Lung (tissue), 11 donors: ENCODE measurements at regions not wholly inside any gene's neighbourhood (a gene's known extent, or its start where the extent isn't known, plus 50 kb on each side); places are given as distances from the start of the nearest gene placed in this dataset.

Experiments used
- ATAC-seq: fragments of 200-7000 bp; cut with Tn5 transposase; one replicate; pipeline ENCODE4 v1.9.1; 2020; ENCODE audit warnings: moderate number of reproducible peaks; ENCODE audit not compliant: insufficient read depth, low FRiP score
- DNase-seq, 3 donors: peaks; one replicate each; pipeline ENCODE4 v3.0.0-alpha.2; 2013 to 2017
- H3K27ac ChIP-seq, 2 donors: one replicate each; pipeline ENCODE4 v1.5.1; 2013; ENCODE audit warnings: mild to moderate bottlenecking in 2 of 2, moderate library complexity in 2 of 2, control low read depth in 1 of 2, inconsistent platforms in 1 of 2, low read depth in 1 of 2, low read length in 1 of 2
- H3K27me3 ChIP-seq, 3 donors: one replicate each; pipeline ENCODE4 v1.5.1; 2013; ENCODE audit warnings: low read length in 2 of 3; ENCODE audit not compliant: control insufficient read depth in 3 of 3, insufficient read depth in 3 of 3
- H3K36me3 ChIP-seq, 4 donors: one replicate each; pipeline ENCODE4 v1.5.1; 2013; ENCODE audit warnings: low read length in 4 of 4, mild to moderate bottlenecking in 1 of 4, moderate library complexity in 1 of 4; ENCODE audit not compliant: control insufficient read depth in 4 of 4, insufficient read depth in 4 of 4
- H3K4me1 ChIP-seq, 5 donors: one replicate each; pipeline ENCODE4 v1.5.1; 2013; ENCODE audit warnings: low read length in 5 of 5, mild to moderate bottlenecking in 2 of 5, moderate library complexity in 1 of 5; ENCODE audit not compliant: control insufficient read depth in 5 of 5, insufficient read depth in 5 of 5
- H3K4me3 ChIP-seq: one replicate; pipeline ENCODE4 v1.5.1; 2013; ENCODE audit warnings: mild to moderate bottlenecking, control low read depth, moderate library complexity
- H3K9ac ChIP-seq, 2 donors: one replicate each; pipeline ENCODE4 v1.5.1; 2013; ENCODE audit warnings: low read length in 2 of 2, control low read depth in 1 of 2; ENCODE audit not compliant: insufficient read depth in 1 of 2
- H3K9me3 ChIP-seq, 4 donors: one replicate each; pipeline ENCODE4 v1.5.1; 2013; ENCODE audit warnings: low read length in 3 of 4, mild to moderate bottlenecking in 1 of 4, moderate library complexity in 1 of 4; ENCODE audit not compliant: control insufficient read depth in 4 of 4, insufficient read depth in 3 of 4
- CTCF ChIP-seq: IDR thresholded peaks from 2 replicates; pipeline ENCODE4 v1.5.1; 2012; ENCODE audit warnings: mild to moderate bottlenecking; ENCODE audit errors: control extremely low read depth, extremely low read depth
- WGBS, 2 donors: extraction: QIAGEN DNeasy Blood & Tissue Kit; methylation state at CpG; one replicate each; pipeline ENCODE4 v1.1.7; 2013; 5-methylcytosine and 5-hydroxymethylcytosine counted together
- donor health status: control.
- donor health status: control.
- donor health status: Bipolar disorder and iron deficiency.
- donor health status: healthy.
- donor health status: DM: yes; HTN: yes; CAD: no.

- ATAC-seq (no peak), DNase-seq (no peak)
- peaks cover 0 to 11% (median 0%) of the 10 kb centered on the region in 5 donors for H3K4me1 ChIP-seq
- no peaks in the 10 kb centered on the region for H3K9me3 ChIP-seq
- H3K4me3 ChIP-seq: no peak overlapping the region
- no peaks in the 10 kb centered on the region for H3K36me3 ChIP-seq
- TF ChIP-seq CTCF: no peak
- no peak overlapping the region for H3K27ac ChIP-seq
- peaks cover 0 to 63% (median 57%) of the 10 kb centered on the region in 3 donors for H3K27me3 ChIP-seq
- no peak overlapping the region for H3K9ac ChIP-seq
- WGBS, 2 donors: 87 to 88% methylated on average over 8 of the region's 8 CpGs
Observed at GRCh38 chr3:127454968-127455367, 135.6 kb downstream of the TPRA1 start.

GRCh38 chr3:127454051-127454450 is 136.5 kb downstream of the TPRA1 start:
- peak in 1 of 3 donors; percentile 3 for DNase-seq
- H3K4me3 ChIP-seq: no peak overlapping the region
- H3K4me1 ChIP-seq: peaks cover 0 to 11% (median 0%) of the 10 kb centered on the region in 5 donors
- no peak overlapping the region for H3K9ac ChIP-seq
- 94 to 100% methylated on average over 1 of the region's 1 CpG for WGBS, 2 donors
- H3K27me3 ChIP-seq: peaks cover 0 to 60% (median 53%) of the 10 kb centered on the region in 3 donors
- ATAC-seq: no peak
- no peak for TF ChIP-seq CTCF
- H3K9me3 ChIP-seq: no peaks in the 10 kb centered on the region
- no peak overlapping the region for H3K27ac ChIP-seq
- H3K36me3 ChIP-seq: no peaks in the 10 kb centered on the region

GRCh38 chr3:127452321-127452821 is 138.2 kb downstream of the TPRA1 start:
- Histone ChIP-seq H3K9ac (no peak overlapping the region), H3K27ac (no peak overlapping the region), H3K9me3 (no peaks in the 10 kb centered on the region), H3K27me3 (peaks cover 0 to 50% (median 40%) of the 10 kb centered on the region in 3 donors), H3K4me3 (no peak overlapping the region), H3K36me3 (no peaks in the 10 kb centered on the region), H3K4me1 (peaks cover 0 to 11% (median 0%) of the 10 kb centered on the region in 5 donors)
- peak in 1 of 3 donors; percentile 8 for DNase-seq
- 87 to 91% methylated on average over 6 to 7 of the region's 7 CpGs for WGBS, 2 donors
- ATAC-seq: no peak
- no peak for TF ChIP-seq CTCF

GRCh38 chr3:127451321-127451720 is 139.2 kb downstream of the TPRA1 start:
- Histone ChIP-seq H3K4me1 (peaks cover 0 to 5% (median 0%) of the 10 kb centered on the region in 5 donors), H3K9me3 (no peaks in the 10 kb centered on the region), H3K27ac (no peak overlapping the region), H3K36me3 (no peaks in the 10 kb centered on the region), H3K4me3 (no peak overlapping the region), H3K27me3 (peaks cover 0 to 40% (median 35%) of the 10 kb centered on the region in 3 donors), H3K9ac (no peak overlapping the region)
- no peak for TF ChIP-seq CTCF
- DNase-seq: peak in 1 of 3 donors; percentile 3
- WGBS, 2 donors: 85 to 92% methylated on average over 4 of the region's 4 CpGs
- ATAC-seq: no peak
